ENCODE measurements at regions not wholly inside any gene's neighbourhood (a gene's known extent, or its start where the extent isn't known, plus 50 kb on each side); places are given as distances from the start of the nearest gene placed in this dataset.

GRCh38 chr2:103520547-103520946 is 758.7 kb downstream of the TMEM182 start:
- no peak for TF ChIP-seq CTCF (IDR thresholded peaks at IDR 0.05)
- TF ChIP-seq POLR2A (IDR thresholded peaks at IDR 0.05): no peak

All from adrenal gland (tissue), 5 donors.